H9 (cell line): ENCODE measurements at regions not wholly inside any gene's neighbourhood (a gene's known extent, or its start where the extent isn't known, plus 50 kb on each side); places are given as distances from the start of the nearest gene placed in this dataset.
A peak's percentile ranks its signal among the peaks of the same experiment; 100 is the strongest.

Source experiments
- DNase-seq: peaks from one replicate; pipeline ENCODE4 v3.0.0-alpha.2; 2017
- H2AFZ ChIP-seq: one replicate; pipeline ENCODE4 v1.6.1; 2013; ENCODE audit warnings: mild to moderate bottlenecking, low read length, control low read depth, moderate library complexity
- H2AK5ac ChIP-seq: 2 replicates; pipeline ENCODE4 v1.6.1; 2013; ENCODE audit warnings: low read length, control low read depth, mixed read lengths; ENCODE audit not compliant: insufficient read length
- H2BK120ac ChIP-seq: one replicate; pipeline ENCODE4 v1.6.1; 2013; ENCODE audit warnings: low read depth, mild to moderate bottlenecking, low read length, control low read depth, inconsistent platforms; ENCODE audit not compliant: poor library complexity, severe bottlenecking
- H2BK12ac ChIP-seq: 2 replicates; pipeline ENCODE4 v1.6.1; 2013; ENCODE audit warnings: low read length, control low read depth, mixed read lengths, low read depth; ENCODE audit not compliant: insufficient read length
- H2BK15ac ChIP-seq: 2 replicates; pipeline ENCODE4 v1.6.1; 2013; ENCODE audit warnings: low read depth, low read length, control low read depth
- H2BK20ac ChIP-seq: one replicate; pipeline ENCODE4 v1.6.1; 2013; ENCODE audit warnings: low read depth, mild to moderate bottlenecking, low read length, control low read depth, inconsistent platforms; ENCODE audit not compliant: poor library complexity, severe bottlenecking
- H2BK5ac ChIP-seq: 2 replicates; pipeline ENCODE4 v1.6.1; 2013; ENCODE audit warnings: low read length, control low read depth, mixed read lengths; ENCODE audit not compliant: insufficient read length
- H3K14ac ChIP-seq: 2 replicates; pipeline ENCODE4 v1.6.1; 2013; ENCODE audit warnings: low read length, control low read depth; ENCODE audit not compliant: insufficient read depth
- H3K18ac ChIP-seq: 2 replicates; pipeline ENCODE4 v1.6.1; 2013; ENCODE audit warnings: low read depth, mild to moderate bottlenecking, mixed read lengths, low read length, control low read depth; ENCODE audit not compliant: insufficient read length
- H3K23ac ChIP-seq: 2 replicates; pipeline ENCODE4 v1.6.1; 2013; ENCODE audit warnings: low read length, control low read depth, mixed read lengths, low read depth; ENCODE audit not compliant: insufficient read length
- H3K23me2 ChIP-seq: 2 replicates; pipeline ENCODE4 v1.6.1; 2013; ENCODE audit warnings: low read depth, mild to moderate bottlenecking, mixed read lengths, low read length, control low read depth; ENCODE audit not compliant: insufficient read length, poor library complexity, severe bottlenecking
- H3K27ac ChIP-seq: 2 replicates; pipeline ENCODE4 v1.5.1; 2013; ENCODE audit warnings: low read length, control low read depth, mixed read lengths, low read depth; ENCODE audit not compliant: insufficient read length
- H3K27me3 ChIP-seq: 2 replicates; pipeline ENCODE4 v1.6.1; 2013; ENCODE audit warnings: low read length, control low read depth, inconsistent platforms; ENCODE audit not compliant: insufficient read depth
- H3K4ac ChIP-seq: 2 replicates; pipeline ENCODE4 v1.6.1; 2013; ENCODE audit warnings: low read depth, mild to moderate bottlenecking, control low read depth, inconsistent platforms, low read length, moderate library complexity
- H3K4me1 ChIP-seq: 2 replicates; pipeline ENCODE4 v1.6.1; 2013; ENCODE audit warnings: low read length, control low read depth, inconsistent platforms; ENCODE audit not compliant: insufficient read depth
- H3K4me2 ChIP-seq: 2 replicates; pipeline ENCODE4 v1.6.1; 2013; ENCODE audit warnings: low read length, control low read depth, mixed read lengths; ENCODE audit not compliant: insufficient read length, insufficient read depth
- H3K56ac ChIP-seq: 2 replicates; pipeline ENCODE4 v1.6.1; 2013; ENCODE audit warnings: low read depth, mild to moderate bottlenecking, mixed read lengths, low read length, control low read depth; ENCODE audit not compliant: insufficient read length
- H3K79me1 ChIP-seq: 2 replicates; pipeline ENCODE4 v1.6.1; 2013; ENCODE audit warnings: low read depth, mild to moderate bottlenecking, moderate library complexity, low read length, control low read depth, inconsistent platforms; ENCODE audit not compliant: insufficient read depth, poor library complexity, severe bottlenecking
- H3K79me2 ChIP-seq: 2 replicates; pipeline ENCODE4 v1.6.1; 2013; ENCODE audit warnings: low read length, control low read depth, inconsistent platforms; ENCODE audit not compliant: insufficient read depth
- H3K9ac ChIP-seq: 2 replicates; pipeline ENCODE4 v1.6.1; 2013; ENCODE audit warnings: low read length, control low read depth, mixed read lengths; ENCODE audit not compliant: insufficient read length; ENCODE audit errors: extremely low read depth
- H3K9me3 ChIP-seq: one replicate; pipeline ENCODE4 v1.6.1; 2013; ENCODE audit warnings: low read depth, low read length, inconsistent platforms; ENCODE audit not compliant: control insufficient read depth
- H3T11ph ChIP-seq: one replicate; pipeline ENCODE4 v1.6.1; 2013; ENCODE audit warnings: mild to moderate bottlenecking, low read length, control low read depth, inconsistent platforms
- H4K20me1 ChIP-seq: one replicate; pipeline ENCODE4 v1.6.1; 2013; ENCODE audit not compliant: control insufficient read depth, insufficient read length, insufficient read depth
- H4K5ac ChIP-seq: 2 replicates; pipeline ENCODE4 v1.6.1; 2013; ENCODE audit warnings: low read depth, mild to moderate bottlenecking, mixed read lengths, low read length, control low read depth; ENCODE audit not compliant: insufficient read length
- H4K8ac ChIP-seq: replicated peaks from 2 replicates; pipeline ENCODE4 v1.6.1; 2013; ENCODE audit warnings: low read length, control low read depth, mixed read lengths, low read depth; ENCODE audit not compliant: insufficient read length
- H4K91ac ChIP-seq: 2 replicates; pipeline ENCODE4 v1.6.1; 2013; ENCODE audit warnings: low read depth, mild to moderate bottlenecking, moderate library complexity, mixed read lengths, low read length, control low read depth; ENCODE audit not compliant: insufficient read length
- H3K27ac Mint-ChIP-seq, 3 experiments: 2 replicates in 2 of 3; 3 replicates in 1 of 3; pipeline ENCODE4 v1.8.0; 2020 to 2021; ENCODE audit warnings: mixed read lengths in 3 of 3, mild to moderate bottlenecking in 1 of 3, moderate library complexity in 1 of 3
- H3K27me3 Mint-ChIP-seq: 2 replicates; pipeline ENCODE4 v1.8.0; 2021; ENCODE audit warnings: low read depth, mild to moderate bottlenecking, moderate library complexity, mixed read lengths
- H3K36me3 Mint-ChIP-seq, 3 experiments: 2 replicates in 2 of 3; 3 replicates in 1 of 3; pipeline ENCODE4 v1.8.0; 2020 to 2021; ENCODE audit warnings: low read depth in 3 of 3, mixed read lengths in 3 of 3; ENCODE audit not compliant: insufficient read depth in 1 of 3
- H3K4me1 Mint-ChIP-seq, 2 experiments: 2 replicates each; pipeline ENCODE4 v1.8.0; 2020; ENCODE audit warnings: mixed read lengths in 2 of 2
- H3K4me3 Mint-ChIP-seq, 2 experiments: 2 replicates in 1 of 2; 3 replicates in 1 of 2; pipeline ENCODE4 v1.8.0; 2020 to 2021; ENCODE audit warnings: mild to moderate bottlenecking in 2 of 2, mixed read lengths in 2 of 2, moderate library complexity in 1 of 2
- H3K9me3 Mint-ChIP-seq, 2 experiments: 2 replicates in 1 of 2; 3 replicates in 1 of 2; pipeline ENCODE4 v1.8.0; 2020; ENCODE audit warnings: mild to moderate bottlenecking in 2 of 2, mixed read lengths in 2 of 2, moderate library complexity in 1 of 2
- CTCF ChIP-seq: fragments of 200-600 bp; sonication (generic); conservative IDR thresholded peaks from 3 replicates; pipeline ENCODE4 v1.8.0; 2021; ENCODE audit warnings: antibody characterized with exemption, mild to moderate bottlenecking
- WGBS: extraction: QIAGEN DNeasy Blood & Tissue Kit; methylation state at CpG from one replicate; pipeline ENCODE4 v1.1.7; 2013; ENCODE audit warnings: missing lambda C conversion rate, low lambda C conversion rate, mixed read lengths; ENCODE audit not compliant: insufficient read length; ENCODE audit errors: extremely low coverage; 5-methylcytosine and 5-hydroxymethylcytosine counted together

DNA sequence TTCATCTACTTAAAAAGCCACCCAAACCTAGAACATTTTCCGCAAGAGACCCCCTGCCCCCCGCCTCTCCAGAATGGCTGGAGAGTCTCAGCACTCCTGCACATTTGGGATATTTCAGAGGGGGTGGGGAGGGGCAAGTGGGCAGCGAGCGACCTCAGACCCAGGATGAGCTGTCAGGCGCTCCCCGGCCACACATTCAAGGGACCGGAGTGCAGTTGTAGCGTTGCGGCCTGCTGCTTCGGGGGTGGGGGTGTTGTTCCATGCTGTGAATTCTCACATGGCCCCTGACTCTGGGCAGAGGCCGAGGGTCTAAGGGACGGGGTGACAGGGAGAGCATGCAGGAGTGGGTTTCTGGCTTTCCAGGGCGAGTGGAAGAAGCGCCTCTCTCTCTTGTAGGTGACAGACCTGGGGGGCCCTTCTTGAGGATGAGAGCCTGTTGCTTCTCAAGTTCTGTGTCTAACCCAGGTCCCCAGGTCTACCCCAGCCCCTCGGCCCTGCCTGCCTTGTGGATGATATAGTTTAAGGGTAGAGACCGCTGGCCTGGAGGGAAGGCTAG lies 231.2 kb downstream of the SEC14L1 start:
- Histone ChIP-seq H3K9ac (no peak overlapping the region), H4K8ac (no peak overlapping the region), H3T11ph (no peak overlapping the region), H2BK12ac (no peak overlapping the region), H2BK15ac (no peak overlapping the region), H3K4ac (no peak overlapping the region), H4K20me1 (peaks cover 3% of the 10 kb centered on the region), H2BK120ac (no peak overlapping the region), H3K79me1 (peaks cover 4% of the 10 kb centered on the region), H3K18ac (no peak overlapping the region), H3K27ac (no peak overlapping the region), H3K27me3 (no peaks in the 10 kb centered on the region), H3K14ac (no peak overlapping the region), H3K4me1 (peaks cover 7% of the 10 kb centered on the region; the same call in 1 of the 2 replicates), H4K91ac (no peak overlapping the region), H3K9me3 (no peaks in the 10 kb centered on the region), H2AK5ac (no peak overlapping the region), H3K56ac (no peak overlapping the region), H3K4me2 (peak overlapping the region; percentile 58), H3K23me2 (peaks cover 11% of the 10 kb centered on the region), H3K79me2 (peaks cover 8% of the 10 kb centered on the region; the same call in 1 of the 2 replicates), H2AFZ (no peak overlapping the region), H2BK5ac (no peak overlapping the region), H4K5ac (no peak overlapping the region), H2BK20ac (no peak overlapping the region), H3K23ac (no peak overlapping the region)
- Mint-ChIP-seq H3K27me3 (peaks cover 1% of the 10 kb centered on the region; the same call in 1 of the 2 replicates), H3K4me3 (peak overlapping the region; percentile 59 to 76), H3K27ac (peak overlapping the region in 1 of 3 experiments; percentile 49; a peak in 1 of 7 replicates), H3K9me3 (no peaks in the 10 kb centered on the region; a peak in 1 of 5 replicates), H3K4me1 (peaks cover 50 to 56% of the 10 kb centered on the region in 2 experiments), H3K36me3 (peaks cover 0 to 4% (median 2%) of the 10 kb centered on the region in 3 experiments; a peak in 4 of 7 replicates)
- no CpG with 5 or more reads among the region's 16 CpGs for WGBS
- no peak for TF ChIP-seq CTCF
- no peak for DNase-seq
